GM23248 (cell line): ENCODE measurements at regions not wholly inside any gene's neighbourhood (a gene's known extent, or its start where the extent isn't known, plus 50 kb on each side); places are given as distances from the start of the nearest gene placed in this dataset.

Experiments used
- DNase-seq: peaks from one replicate; pipeline ENCODE4 v3.0.0-alpha.2; 2015
- H2AFZ ChIP-seq: fragments of 200-600 bp; sonication (generic); 2 replicates; pipeline ENCODE4 v1.6.1; 2016; ENCODE audit warnings: antibody characterized with exemption
- H3F3A ChIP-seq: fragments of 200-600 bp; sonication (generic); 2 replicates; pipeline ENCODE4 v1.6.1; 2016; ENCODE audit warnings: mild to moderate bottlenecking, antibody characterized with exemption, mixed run types; ENCODE audit not compliant: insufficient read depth
- H3K27ac ChIP-seq: fragments of 200-600 bp; sonication (generic); 2 replicates; pipeline ENCODE4 v1.5.1; 2016; ENCODE audit warnings: mild to moderate bottlenecking
- H3K27me3 ChIP-seq: fragments of 200-600 bp; sonication (generic); replicated peaks from 2 replicates; pipeline ENCODE4 v1.6.1; 2016; ENCODE audit warnings: mild to moderate bottlenecking; ENCODE audit not compliant: insufficient read depth
- H3K36me3 ChIP-seq: fragments of 200-600 bp; sonication (generic); 2 replicates; pipeline ENCODE4 v1.6.1; 2016; ENCODE audit warnings: low read depth, mild to moderate bottlenecking
- H3K4me1 ChIP-seq: fragments of 200-600 bp; sonication (generic); 2 replicates; pipeline ENCODE4 v1.6.1; 2016; ENCODE audit warnings: mild to moderate bottlenecking; ENCODE audit not compliant: insufficient read depth
- H3K4me2 ChIP-seq: fragments of 200-600 bp; sonication (generic); one replicate; pipeline ENCODE4 v1.6.1; 2016; ENCODE audit warnings: mild to moderate bottlenecking; ENCODE audit not compliant: unreplicated experiment
- H3K4me3 ChIP-seq: fragments of 200-600 bp; sonication (generic); 2 replicates; pipeline ENCODE4 v1.5.1; 2016; ENCODE audit warnings: mild to moderate bottlenecking
- H3K79me2 ChIP-seq: fragments of 200-600 bp; sonication (generic); 2 replicates; pipeline ENCODE4 v1.6.1; 2016; ENCODE audit warnings: mild to moderate bottlenecking; ENCODE audit not compliant: insufficient read depth
- H3K9ac ChIP-seq: fragments of 200-600 bp; sonication (generic); 2 replicates; pipeline ENCODE4 v1.6.1; 2016; ENCODE audit warnings: mild to moderate bottlenecking
- H3K9me2 ChIP-seq: fragments of 200-600 bp; sonication (generic); 2 replicates; pipeline ENCODE4 v1.6.1; 2016; ENCODE audit warnings: mixed run types, mild to moderate bottlenecking, moderate library complexity; ENCODE audit not compliant: insufficient read depth
- H3K9me3 ChIP-seq: fragments of 200-600 bp; sonication (generic); one replicate; pipeline ENCODE4 v1.6.1; 2017; ENCODE audit warnings: low read depth
- H4K20me1 ChIP-seq: fragments of 200-600 bp; sonication (generic); 2 replicates; pipeline ENCODE4 v1.6.0; 2016; ENCODE audit not compliant: insufficient read depth
- EZH2 ChIP-seq: fragments of 200-600 bp; sonication (generic); IDR thresholded peaks from 2 replicates; pipeline ENCODE4 v1.6.1; 2018; ENCODE audit warnings: antibody characterized with exemption, mild to moderate bottlenecking; ENCODE audit not compliant: insufficient read depth, poor library complexity, severe bottlenecking
- EZH2phosphoT487 ChIP-seq: fragments of 200-600 bp; sonication (generic); IDR thresholded peaks from 2 replicates; pipeline ENCODE4 v1.6.1; 2018; ENCODE audit warnings: antibody characterized with exemption, moderate library complexity, mild to moderate bottlenecking, low read depth; ENCODE audit not compliant: insufficient read depth
- WGBS, 2 experiments: methylation state at CpG; one replicate each; pipeline ENCODE4 v1.1.6; 2015 to 2017; ENCODE audit warnings: low lambda C conversion rate in 2 of 2, low coverage in 1 of 2; ENCODE audit errors: missing lambda C conversion rate in 2 of 2; 5-methylcytosine and 5-hydroxymethylcytosine counted together
- in situ Hi-C: fragments of 300-500 bp; cut with MboI; formaldehyde crosslinking; loops from 2 replicates; pipeline ENCODE4 v1.15.0; 2020

- Histone ChIP-seq H3K27me3 (no peaks in the 10 kb centered on the region), H3K9me3 (no peaks in the 10 kb centered on the region), H3K36me3 (no peaks in the 10 kb centered on the region), H3K4me3 (no peak overlapping the region), H3K9ac (no peak overlapping the region), H3K27ac (no peak overlapping the region), H3K4me2 (no peak overlapping the region), H4K20me1 (no peaks in the 10 kb centered on the region), H3K9me2 (no peaks in the 10 kb centered on the region), H3K4me1 (no peaks in the 10 kb centered on the region), H2AFZ (no peak overlapping the region), H3F3A (no peaks in the 10 kb centered on the region), H3K79me2 (no peaks in the 10 kb centered on the region)
- DNase-seq: no peak
- WGBS, 2 experiments: 35 to 38% methylated on average over 10 of the region's 10 CpGs
- in situ Hi-C loops: no loop called here
- no peak for TF ChIP-seq EZH2
- TF ChIP-seq EZH2phosphoT487: no peak
Measured at GRCh38 chr2:3071685-3072263, 305.8 kb downstream of the EIPR1 start.

- no peak for DNase-seq
- H3K27me3 ChIP-seq: no peaks in the 10 kb centered on the region
- no peaks in the 10 kb centered on the region for H4K20me1 ChIP-seq
- H3K27ac ChIP-seq: no peak overlapping the region
- H3K36me3 ChIP-seq: no peaks in the 10 kb centered on the region
- H3F3A ChIP-seq: no peaks in the 10 kb centered on the region
- H3K9me3 ChIP-seq: no peaks in the 10 kb centered on the region
- no peaks in the 10 kb centered on the region for H3K9me2 ChIP-seq
- no peak overlapping the region for H2AFZ ChIP-seq
- 33 to 35% methylated on average over 7 of the region's 7 CpGs for WGBS, 2 experiments
- in situ Hi-C loops: no loop called here
- no peaks in the 10 kb centered on the region for H3K4me1 ChIP-seq
- H3K4me3 ChIP-seq: no peak overlapping the region
- TF ChIP-seq EZH2phosphoT487 (no peak), EZH2 (no peak)
- H3K9ac ChIP-seq: no peak overlapping the region
- no peak overlapping the region for H3K4me2 ChIP-seq
- no peaks in the 10 kb centered on the region for H3K79me2 ChIP-seq
Measured at GRCh38 chr2:3066831-3067230, 310.8 kb downstream of the EIPR1 start.

GRCh38 chr2:3065928-3066327, 311.7 kb downstream of the EIPR1 start:
- H3K79me2 ChIP-seq: no peaks in the 10 kb centered on the region
- no peak overlapping the region for H2AFZ ChIP-seq
- no peaks in the 10 kb centered on the region for H3K36me3 ChIP-seq
- TF ChIP-seq EZH2 (no peak), EZH2phosphoT487 (no peak)
- H3K9me3 ChIP-seq: no peaks in the 10 kb centered on the region
- no peaks in the 10 kb centered on the region for H3K4me1 ChIP-seq
- DNase-seq: no peak
- H4K20me1 ChIP-seq: no peaks in the 10 kb centered on the region
- in situ Hi-C loops: no loop called here
- no peak overlapping the region for H3K4me2 ChIP-seq
- no peaks in the 10 kb centered on the region for H3K9me2 ChIP-seq
- H3F3A ChIP-seq: no peaks in the 10 kb centered on the region
- WGBS, 2 experiments: 12 to 14% methylated on average over 5 of the region's 5 CpGs
- H3K27ac ChIP-seq: no peak overlapping the region
- H3K4me3 ChIP-seq: no peak overlapping the region
- no peaks in the 10 kb centered on the region for H3K27me3 ChIP-seq
- no peak overlapping the region for H3K9ac ChIP-seq

- no peaks in the 10 kb centered on the region for H3K27me3 ChIP-seq
- no peaks in the 10 kb centered on the region for H4K20me1 ChIP-seq
- H3K9me3 ChIP-seq: no peaks in the 10 kb centered on the region
- no peak overlapping the region for H3K27ac ChIP-seq
- no peaks in the 10 kb centered on the region for H3F3A ChIP-seq
- no peak overlapping the region for H3K4me2 ChIP-seq
- H3K36me3 ChIP-seq: no peaks in the 10 kb centered on the region
- 39 to 40% methylated on average over 15 of the region's 15 CpGs for WGBS, 2 experiments
- no peak overlapping the region for H2AFZ ChIP-seq
- H3K4me1 ChIP-seq: no peaks in the 10 kb centered on the region
- H3K79me2 ChIP-seq: no peaks in the 10 kb centered on the region
- no peaks in the 10 kb centered on the region for H3K9me2 ChIP-seq
- TF ChIP-seq EZH2phosphoT487 (no peak), EZH2 (no peak)
- no peak for DNase-seq
- no peak overlapping the region for H3K4me3 ChIP-seq
- in situ Hi-C loops: no loop called here
- no peak overlapping the region for H3K9ac ChIP-seq
Measured at GRCh38 chr2:3062476-3063260, 314.9 kb downstream of the EIPR1 start.
